H1 (cell line): ENCODE measurements at regions not wholly inside any gene's neighbourhood (a gene's known extent, or its start where the extent isn't known, plus 50 kb on each side); places are given as distances from the start of the nearest gene placed in this dataset.

Experiments used
- CTCF ChIA-PET: fragments of 300-600 bp; sonication (Branson Sonifier 250); formaldehyde crosslinking; loops from one replicate; lab custom pipeline; 2021; ENCODE audit not compliant: partially characterized antibody; lab: Charles Lee
- POLR2A ChIA-PET: fragments of 300-600 bp; sonication (Branson Sonifier 250); formaldehyde crosslinking; loops from one replicate; lab custom pipeline; 2021; ENCODE audit warnings: inconsistent platforms; ENCODE audit not compliant: partially characterized antibody; lab: Charles Lee
- DNase-seq, 2 experiments: peaks; one replicate each; pipeline versions ENCODE4 v3.0.0 to v3.0.0-alpha.2; 2010 to 2022; ENCODE audit warnings: low spot score in 2 of 2, low read depth in 1 of 2, mixed read lengths in 1 of 2
- FAIRE-seq: peaks from 2 replicates; lab custom pipeline; 2011; peaks lifted over from hg19 to GRCh38; lab: Jason Lieb, UNC
- H2AFZ ChIP-seq: 2 replicates; pipeline ENCODE4 v1.8.1; 2012; ENCODE audit warnings: low read length, inconsistent platforms
- H2AK5ac ChIP-seq: 2 replicates; pipeline ENCODE4 v1.6.1; 2013; ENCODE audit warnings: low read depth, low read length
- H2BK120ac ChIP-seq: replicated peaks from 2 replicates; pipeline ENCODE3; 2013; ENCODE audit warnings: low read depth, low read length, inconsistent platforms
- H2BK12ac ChIP-seq: 2 replicates; pipeline ENCODE4 v1.6.1; 2013; ENCODE audit warnings: low read depth, low read length
- H2BK15ac ChIP-seq: 2 replicates; pipeline ENCODE4 v1.6.1; 2013; ENCODE audit warnings: low read length
- H2BK20ac ChIP-seq: 2 replicates; pipeline ENCODE4 v1.6.1; 2013; ENCODE audit warnings: low read length
- H2BK5ac ChIP-seq: 2 replicates; pipeline ENCODE4 v1.6.1; 2013; ENCODE audit warnings: low read depth, low read length
- H3K14ac ChIP-seq: 2 replicates; pipeline ENCODE4 v1.6.1; 2013; ENCODE audit warnings: inconsistent platforms; ENCODE audit not compliant: insufficient read length
- H3K18ac ChIP-seq: 2 replicates; pipeline ENCODE4 v1.6.1; 2013; ENCODE audit warnings: low read length; ENCODE audit errors: extremely low read depth
- H3K23ac ChIP-seq: 2 replicates; pipeline ENCODE4 v1.6.1; 2013; ENCODE audit warnings: inconsistent platforms; ENCODE audit not compliant: insufficient read length
- H3K23me2 ChIP-seq: 2 replicates; pipeline ENCODE4 v1.6.1; 2013; ENCODE audit warnings: low read depth, low read length
- H3K27ac ChIP-seq: 2 replicates; pipeline ENCODE4 v1.6.1; 2011; ENCODE audit warnings: low read depth, low read length, inconsistent platforms
- H3K27me3 ChIP-seq, 4 experiments: replicated peaks in 1 of 4; 1 replicate in 1 of 4; 2 replicates in 3 of 4; pipeline versions ENCODE4 v1.6.1 to v1.8.1; 2011 to 2013; ENCODE audit warnings: low read length in 3 of 4, mild to moderate bottlenecking in 3 of 4, inconsistent platforms in 2 of 4, mixed read lengths in 2 of 4, moderate library complexity in 1 of 4; ENCODE audit not compliant: control insufficient read depth in 3 of 4, insufficient read depth in 3 of 4; ENCODE audit errors: extremely low read depth in 1 of 4
- H3K36me3 ChIP-seq, 4 experiments: 2 replicates each; pipeline versions ENCODE4 v1.6.1 to v1.8.1; 2011 to 2013; ENCODE audit warnings: mild to moderate bottlenecking in 4 of 4, low read length in 3 of 4, moderate library complexity in 2 of 4, control low read depth in 1 of 4, inconsistent platforms in 1 of 4; ENCODE audit not compliant: insufficient read depth in 4 of 4, control insufficient read depth in 2 of 4
- H3K4ac ChIP-seq: replicated peaks from 2 replicates; pipeline ENCODE3; 2013; ENCODE audit warnings: low read length, low read depth, mixed read lengths, inconsistent platforms; ENCODE audit not compliant: insufficient read length
- H3K4me1 ChIP-seq, 4 experiments: replicated peaks in 1 of 4; 1 replicate in 1 of 4; 2 replicates in 3 of 4; pipeline versions ENCODE4 v1.6.1 to v1.8.1; 2011 to 2013; ENCODE audit warnings: low read length in 3 of 4, inconsistent platforms in 2 of 4, mixed read lengths in 1 of 4; ENCODE audit not compliant: insufficient read depth in 4 of 4, control insufficient read depth in 3 of 4
- H3K4me2 ChIP-seq, 2 experiments: 2 replicates each; pipeline versions ENCODE4 v1.6.1 to v1.8.1; 2011 to 2013; ENCODE audit warnings: low read depth in 2 of 2, low read length in 2 of 2, control low read depth in 1 of 2, inconsistent platforms in 1 of 2, mild to moderate bottlenecking in 1 of 2; ENCODE audit not compliant: insufficient read depth in 1 of 2
- H3K4me3 ChIP-seq, 4 experiments: fragments of 200-600, 300-600 bp in 1 of 4; sonication (generic), shearing (Covaris generic), sonication (Bioruptor Twin) in 1 of 4; 2 replicates each; pipeline versions ENCODE4 v1.5.1 to v1.8.1; 2011 to 2016; ENCODE audit warnings: low read length in 4 of 4, low read depth in 3 of 4, control low read depth in 2 of 4, inconsistent platforms in 2 of 4, mild to moderate bottlenecking in 2 of 4, mixed read lengths in 1 of 4, moderate library complexity in 1 of 4; ENCODE audit not compliant: insufficient read depth in 2 of 4; ENCODE audit errors: extremely low read depth in 1 of 4
- H3K56ac ChIP-seq: replicated peaks from 2 replicates; pipeline ENCODE3; 2013; ENCODE audit warnings: low read depth, mild to moderate bottlenecking, mixed read lengths, low read length, inconsistent platforms; ENCODE audit not compliant: insufficient read length
- H3K79me1 ChIP-seq: 2 replicates; pipeline ENCODE4 v1.6.1; 2013; ENCODE audit warnings: low read depth, low read length, control low read depth
- H3K79me2 ChIP-seq, 2 experiments: 2 replicates each; pipeline versions ENCODE4 v1.6.1 to v1.8.1; 2012 to 2013; ENCODE audit warnings: low read length in 2 of 2, mild to moderate bottlenecking in 2 of 2, inconsistent platforms in 1 of 2; ENCODE audit not compliant: insufficient read depth in 2 of 2, control insufficient read depth in 1 of 2
- H3K9ac ChIP-seq, 4 experiments: replicated peaks in 1 of 4; 1 replicate in 1 of 4; 2 replicates in 3 of 4; pipeline versions ENCODE4 v1.6.1 to v1.8.1; 2011 to 2013; ENCODE audit warnings: low read depth in 3 of 4, low read length in 3 of 4, control low read depth in 2 of 4, mild to moderate bottlenecking in 2 of 4, moderate library complexity in 2 of 4, inconsistent platforms in 1 of 4; ENCODE audit errors: extremely low read depth in 1 of 4
- H3K9me3 ChIP-seq, 2 experiments: 2 replicates each; pipeline versions ENCODE4 v1.6.1 to v1.8.1; 2012 to 2013; ENCODE audit warnings: mild to moderate bottlenecking in 2 of 2, moderate library complexity in 2 of 2, control low read depth in 1 of 2, inconsistent platforms in 1 of 2, low read depth in 1 of 2, low read length in 1 of 2, mixed read lengths in 1 of 2; ENCODE audit not compliant: insufficient read depth in 2 of 2
- H4K20me1 ChIP-seq, 2 experiments: replicated peaks in 1 of 2; 2 replicates each; pipeline versions ENCODE3 to v1.8.1; 2011 to 2013; ENCODE audit warnings: inconsistent platforms in 2 of 2, low read length in 2 of 2, mild to moderate bottlenecking in 1 of 2; ENCODE audit not compliant: insufficient read depth in 2 of 2, control insufficient read depth in 1 of 2
- H4K5ac ChIP-seq: 2 replicates; pipeline ENCODE4 v1.6.1; 2013; ENCODE audit warnings: low read length, low read depth, mixed read lengths, inconsistent platforms; ENCODE audit not compliant: insufficient read length
- H4K8ac ChIP-seq: 2 replicates; pipeline ENCODE4 v1.8.0; 2013; ENCODE audit warnings: mild to moderate bottlenecking, moderate library complexity, low read length, inconsistent platforms; ENCODE audit not compliant: insufficient read depth; ENCODE audit errors: extremely low read depth
- H4K91ac ChIP-seq: replicated peaks from 2 replicates; pipeline ENCODE3; 2013; ENCODE audit warnings: low read length, mixed read lengths, inconsistent platforms; ENCODE audit not compliant: insufficient read length
- CHD1 ChIP-seq: IDR thresholded peaks from 2 replicates; pipeline ENCODE4 v1.6.1; 2012; ENCODE audit warnings: low read depth, low read length, improper control_type of control experiment
- JUND ChIP-seq: IDR thresholded peaks from 2 replicates; pipeline ENCODE4 v1.6.1; 2011; ENCODE audit warnings: mild to moderate bottlenecking, improper control_type of control experiment, low read length
- POLR2A ChIP-seq, 2 experiments: IDR thresholded peaks; 1 replicate in 1 of 2; 2 replicates in 1 of 2; pipeline ENCODE4 v1.6.1; 2011; ENCODE audit warnings: low read depth in 2 of 2, low read length in 2 of 2, mild to moderate bottlenecking in 2 of 2; ENCODE audit errors: control extremely low read depth in 1 of 2
- RAD21 ChIP-seq, 2 experiments: IDR thresholded peaks in 1 of 2; conservative IDR thresholded peaks in 1 of 2; 2 replicates each; pipeline ENCODE4 v1.6.1; 2011; ENCODE audit warnings: low read depth in 2 of 2, low read length in 2 of 2, improper control_type of control experiment in 1 of 2, inconsistent platforms in 1 of 2, mild to moderate bottlenecking in 1 of 2, moderate library complexity in 1 of 2
- TAF1 ChIP-seq: IDR thresholded peaks from 2 replicates; pipeline ENCODE4 v1.6.1; 2011; ENCODE audit warnings: mild to moderate bottlenecking, low read depth, low read length
- WGBS, 2 experiments: shearing (Covaris generic) in 1 of 2; methylation state at CpG; one replicate each; pipeline versions ENCODE4 v1.1.6 to v1.1.7; 2013 to 2015; ENCODE audit warnings: low lambda C conversion rate in 2 of 2, mixed read lengths in 2 of 2, inconsistent platforms in 1 of 2, low coverage in 1 of 2, missing lambda C conversion rate in 1 of 2; ENCODE audit not compliant: insufficient replicate concordance in 2 of 2, insufficient coverage in 1 of 2, insufficient read length in 1 of 2; ENCODE audit errors: extremely low coverage in 1 of 2, missing lambda C conversion rate in 1 of 2; 5-methylcytosine and 5-hydroxymethylcytosine counted together

DNA sequence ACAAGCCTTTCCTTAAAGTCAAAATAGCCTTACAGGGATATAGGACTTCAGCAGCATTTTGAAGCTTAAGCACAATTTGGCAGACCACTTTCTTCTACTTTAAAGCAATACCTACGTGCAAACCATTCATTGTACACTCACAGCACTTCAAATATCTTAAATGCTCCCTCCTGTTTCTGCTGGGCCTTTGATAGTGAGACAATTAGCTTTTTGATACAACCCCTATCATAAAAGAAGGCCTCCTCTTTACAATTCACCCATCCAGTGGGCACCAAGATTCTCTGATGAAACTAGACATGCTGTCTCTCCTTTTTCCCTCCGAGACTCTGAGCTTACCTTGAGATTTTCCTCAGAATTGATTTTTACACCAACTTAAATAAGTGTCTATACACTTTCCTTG is 157.5 kb upstream of the FAR2 start:
- DNase-seq (no peak), FAIRE-seq (no peak)
- no peak overlapping the region for H4K91ac ChIP-seq
- H3K18ac ChIP-seq = no peak overlapping the region
- ChIA-PET CTCF (no interaction called here), POLR2A (interaction anchor here (0.6 to 0.7 kb wide), 3 partner anchors 26 to 282 kb away, joined by 3 read pairs; no protein-coding TSS in a partner anchor)
- H4K20me1 ChIP-seq = no peaks in the 10 kb centered on the region
- no peak overlapping the region for H3K27ac ChIP-seq
- no peak overlapping the region for H3K4ac ChIP-seq
- no peaks in the 10 kb centered on the region for H3K23me2 ChIP-seq
- H3K79me1 ChIP-seq = no peaks in the 10 kb centered on the region
- no peak overlapping the region for H3K14ac ChIP-seq
- no peak overlapping the region for H3K56ac ChIP-seq
- H2AK5ac ChIP-seq = no peak overlapping the region
- no peak overlapping the region for H3K4me2 ChIP-seq
- H2BK120ac ChIP-seq = no peak overlapping the region
- no peak overlapping the region for H3K4me3 ChIP-seq
- no peaks in the 10 kb centered on the region for H3K79me2 ChIP-seq
- H3K9ac ChIP-seq = no peak overlapping the region
- H3K23ac ChIP-seq = no peak overlapping the region
- H3K9me3 ChIP-seq = no peaks in the 10 kb centered on the region
- H2BK12ac ChIP-seq = no peak overlapping the region
- no peaks in the 10 kb centered on the region for H3K27me3 ChIP-seq
- H2BK5ac ChIP-seq = no peak overlapping the region
- no peak overlapping the region for H2BK20ac ChIP-seq
- H4K5ac ChIP-seq = no peak overlapping the region
- WGBS, 2 experiments = 93% methylated on average over 2 of the region's 2 CpGs; no CpG with 5 or more reads in 1 of the 2 experiments
- H4K8ac ChIP-seq = no peak overlapping the region
- TF ChIP-seq CHD1 (no peak), TAF1 (no peak), RAD21 (IDR thresholded peaks at IDR 0.05 in 1 of 2, conservative IDR thresholded peaks at IDR 0.05 in 1 of 2; ENCODE audit: low read depth in 2 of 2, low read length in 2 of 2) (no peak), JUND (no peak), POLR2A (IDR thresholded peaks at IDR 0.05; ENCODE audit: control extremely low read depth in 1 of 2, low read depth in 2 of 2, low read length in 2 of 2) (no peak)
- TF ChIP-seq, all 59 proteins: peak for 0
- Histone ChIP-seq H3K4me1 (no peaks in the 10 kb centered on the region), H2BK15ac (no peak overlapping the region), H2AFZ (no peak overlapping the region), H3K36me3 (no peaks in the 10 kb centered on the region)
